GM18870 (cell line): ENCODE measurements at regions not wholly inside any gene's neighbourhood (a gene's known extent, or its start where the extent isn't known, plus 50 kb on each side); places are given as distances from the start of the nearest gene placed in this dataset.

Experiments
- ATAC-seq: cut with Tn5 transposase; IDR thresholded peaks from one replicate; pipeline ENCODE4 v1.9.1; 2021; ENCODE audit warnings: moderate library complexity; ENCODE audit not compliant: unreplicated experiment

GRCh38 chr2:60603533-60604190 lies 50.2 kb upstream of the BCL11A start:
- no peak for ATAC-seq

- ATAC-seq, result no peak
Measured at GRCh38 chr2:60604486-60605064, 51.1 kb upstream of the BCL11A start.

GRCh38 chr2:60605866-60606265 lies 52.4 kb upstream of the BCL11A start:
- no peak for ATAC-seq

GRCh38 chr2:60608679-60609078 lies 55.2 kb upstream of the BCL11A start:
- ATAC-seq, result no peak

- ATAC-seq, result no peak
Measured at GRCh38 chr2:60612033-60612432, 58.6 kb upstream of the BCL11A start.

GRCh38 chr2:60614319-60614718 lies 60.9 kb upstream of the BCL11A start:
- ATAC-seq, result no peak

GRCh38 chr2:60621688-60622429 lies 68.4 kb upstream of the BCL11A start:
- no peak for ATAC-seq

- no peak for ATAC-seq
Measured at GRCh38 chr2:60623040-60623439, 69.6 kb upstream of the BCL11A start.

- no peak for ATAC-seq
Measured at GRCh38 chr2:60627412-60627811, 74.0 kb upstream of the BCL11A start.

GRCh38 chr2:60628026-60628425 lies 74.6 kb upstream of the BCL11A start:
- ATAC-seq, result no peak

GRCh38 chr2:60628615-60629304 lies 75.3 kb upstream of the BCL11A start:
- ATAC-seq, result no peak

- no peak for ATAC-seq
Measured at GRCh38 chr2:60629305-60629662, 75.8 kb upstream of the BCL11A start.

- no peak for ATAC-seq
Measured at GRCh38 chr2:60629801-60630385, 76.4 kb upstream of the BCL11A start.

- no peak for ATAC-seq
Measured at GRCh38 chr2:60633615-60634014, 80.2 kb upstream of the BCL11A start.

- no peak for ATAC-seq
Measured at GRCh38 chr2:60634438-60634837, 81.0 kb upstream of the BCL11A start.

- no peak for ATAC-seq
Measured at GRCh38 chr2:60641811-60642788, 88.6 kb upstream of the BCL11A start.

GRCh38 chr2:60643747-60644146 lies 90.3 kb upstream of the BCL11A start:
- no peak for ATAC-seq

GRCh38 chr2:60644951-60645350 lies 91.5 kb upstream of the BCL11A start:
- no peak for ATAC-seq

- no peak for ATAC-seq
Measured at GRCh38 chr2:60648191-60648590, 94.7 kb upstream of the BCL11A start.

- ATAC-seq, result no peak
Measured at GRCh38 chr2:60649721-60650120, 96.3 kb upstream of the BCL11A start.
